ENCODE measurements at regions not wholly inside any gene's neighbourhood (a gene's known extent, or its start where the extent isn't known, plus 50 kb on each side); places are given as distances from the start of the nearest gene placed in this dataset.

GRCh38 chr1:2890221-2890850, 88.8 kb upstream of the TTC34 start:
- no peak for DNase-seq

GRCh38 chr1:2891923-2892448, 90.5 kb upstream of the TTC34 start:
- no peak for DNase-seq

GRCh38 chr1:2893473-2894120, 92.1 kb upstream of the TTC34 start:
- no peak for DNase-seq

- DNase-seq, result no peak
These were observed 93.0 kb upstream of the TTC34 start for GRCh38 chr1:2894381-2895041.

- DNase-seq, result no peak
These were observed 95.3 kb upstream of the TTC34 start for GRCh38 chr1:2896824-2897223.

GRCh38 chr1:2903226-2903625, 101.7 kb upstream of the TTC34 start:
- DNase-seq, result no peak

GRCh38 chr1:2904191-2904590, 102.7 kb upstream of the TTC34 start:
- DNase-seq, result no peak

- no peak for DNase-seq
These were observed 103.9 kb upstream of the TTC34 start for GRCh38 chr1:2905356-2905755.

- no peak for DNase-seq
These were observed 104.6 kb upstream of the TTC34 start for GRCh38 chr1:2906085-2906484.

GRCh38 chr1:2906620-2907019, 105.1 kb upstream of the TTC34 start:
- no peak for DNase-seq

- DNase-seq, result no peak
These were observed 105.6 kb upstream of the TTC34 start for GRCh38 chr1:2907051-2907450.

GRCh38 chr1:2908081-2908480, 106.6 kb upstream of the TTC34 start:
- DNase-seq, result no peak

GRCh38 chr1:2908561-2908960, 107.1 kb upstream of the TTC34 start:
- no peak for DNase-seq

- no peak for DNase-seq
These were observed 108.3 kb upstream of the TTC34 start for GRCh38 chr1:2909797-2910196.

- no peak for DNase-seq
These were observed 108.7 kb upstream of the TTC34 start for GRCh38 chr1:2910211-2910610.

- DNase-seq, result no peak
These were observed 109.7 kb upstream of the ACTRT2 start for GRCh38 chr1:2911421-2912178.

- no peak for DNase-seq
These were observed 108.7 kb upstream of the ACTRT2 start for GRCh38 chr1:2912424-2913061.

GRCh38 chr1:2913091-2913490, 108.2 kb upstream of the ACTRT2 start:
- no peak for DNase-seq

- no peak for DNase-seq
These were observed 106.6 kb upstream of the ACTRT2 start for GRCh38 chr1:2914702-2915101.

- DNase-seq, result no peak
These were observed 105.1 kb upstream of the ACTRT2 start for GRCh38 chr1:2916153-2916552.

GRCh38 chr1:2916706-2917105, 104.6 kb upstream of the ACTRT2 start:
- no peak for DNase-seq

- no peak for DNase-seq
These were observed 104.0 kb upstream of the ACTRT2 start for GRCh38 chr1:2917284-2917683.

GRCh38 chr1:2918441-2918840, 102.8 kb upstream of the ACTRT2 start:
- no peak for DNase-seq
